GM19438 (cell line): ENCODE measurements at regions not wholly inside any gene's neighbourhood (a gene's known extent, or its start where the extent isn't known, plus 50 kb on each side); places are given as distances from the start of the nearest gene placed in this dataset.
"Not testable (repeated sequence)": the region's sequence is repeated elsewhere in the genome, so short reads cannot be mapped to it uniquely, and the experiment has no call there.

Source experiments
- ATAC-seq: cut with Tn5 transposase; IDR thresholded peaks from one replicate; pipeline ENCODE4 v1.9.1; 2021; ENCODE audit warnings: low read depth; ENCODE audit not compliant: unreplicated experiment

- ATAC-seq = not testable (repeated sequence)
Measured at GRCh38 chr6:4725136-4725760, 51.0 kb upstream of the CDYL start.

GRCh38 chr6:4724727-4725126 is 51.5 kb upstream of the CDYL start:
- not testable (repeated sequence) for ATAC-seq

DNA sequence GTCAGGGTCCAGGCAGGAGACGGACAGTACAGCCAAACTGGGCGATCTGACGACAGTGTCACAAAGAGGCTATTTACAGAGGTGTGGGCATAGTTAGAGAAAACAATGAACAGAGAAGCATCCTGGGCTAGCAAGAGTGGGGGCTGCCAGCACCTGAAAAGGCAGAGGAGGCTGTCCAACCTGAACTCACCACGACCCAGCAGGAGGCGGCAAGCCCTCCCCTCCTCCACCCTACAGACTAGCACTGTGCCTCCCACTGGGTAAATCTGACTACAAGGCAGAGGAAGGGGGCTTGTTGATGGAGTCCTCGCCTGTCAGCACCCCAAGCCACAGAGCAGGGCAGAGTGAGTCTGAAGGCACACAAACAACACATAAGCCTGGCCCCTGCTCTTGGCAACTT is 52.8 kb upstream of the CDYL start:
- no peak for ATAC-seq

DNA sequence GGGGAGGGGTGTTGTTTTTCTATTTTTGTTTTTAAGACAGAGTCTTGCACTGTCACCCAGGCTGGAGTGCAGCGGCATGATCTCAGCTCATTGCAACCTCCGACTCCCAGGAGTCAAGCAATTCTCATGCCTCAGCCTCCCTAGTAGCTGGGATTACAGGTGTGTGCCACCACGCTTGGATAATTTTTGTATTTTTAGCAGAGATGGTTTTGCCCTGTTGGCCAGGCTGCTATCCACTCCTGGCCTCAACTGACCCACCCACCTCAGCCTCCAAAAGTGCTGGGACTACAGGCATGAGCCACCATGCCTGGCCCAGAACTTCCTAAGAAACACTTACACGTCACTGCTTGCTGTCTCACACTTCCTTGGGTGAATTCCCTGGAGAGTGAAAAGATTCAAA is 54.8 kb upstream of the CDYL start:
- not testable (repeated sequence) for ATAC-seq

GRCh38 chr6:4719491-4719890 is 56.7 kb upstream of the CDYL start:
- ATAC-seq = no peak

- ATAC-seq = no peak
Measured at GRCh38 chr6:4717856-4718255, 58.3 kb upstream of the CDYL start.

GRCh38 chr6:4717124-4717523 is 59.1 kb upstream of the CDYL start:
- no peak for ATAC-seq

GRCh38 chr6:4714961-4715501 is 61.2 kb upstream of the CDYL start:
- no peak for ATAC-seq

- ATAC-seq = no peak
Measured at GRCh38 chr6:4712291-4712690, 63.9 kb upstream of the CDYL start.

- no peak for ATAC-seq
Measured at GRCh38 chr6:4707011-4707410, 69.2 kb upstream of the CDYL start.

DNA sequence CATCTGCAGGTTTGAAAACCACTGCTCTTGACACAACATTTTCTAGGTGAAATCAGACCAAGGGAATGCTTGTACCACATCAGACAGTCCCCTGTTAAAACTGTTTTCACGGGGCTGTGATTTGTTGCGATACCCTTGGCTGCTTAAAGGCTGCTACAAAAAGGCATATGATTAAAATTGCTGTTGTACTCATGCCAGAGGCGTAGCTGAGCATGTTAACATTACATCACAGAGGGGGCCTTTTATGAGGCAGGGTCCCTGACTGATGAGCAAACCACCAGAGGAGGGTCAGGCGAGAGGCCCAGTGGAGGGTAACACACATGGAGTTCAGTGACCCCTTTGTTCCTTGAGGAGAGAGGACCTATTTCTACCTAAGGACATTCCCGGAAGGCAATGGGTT is 70.4 kb upstream of the CDYL start:
- no peak for ATAC-seq

DNA sequence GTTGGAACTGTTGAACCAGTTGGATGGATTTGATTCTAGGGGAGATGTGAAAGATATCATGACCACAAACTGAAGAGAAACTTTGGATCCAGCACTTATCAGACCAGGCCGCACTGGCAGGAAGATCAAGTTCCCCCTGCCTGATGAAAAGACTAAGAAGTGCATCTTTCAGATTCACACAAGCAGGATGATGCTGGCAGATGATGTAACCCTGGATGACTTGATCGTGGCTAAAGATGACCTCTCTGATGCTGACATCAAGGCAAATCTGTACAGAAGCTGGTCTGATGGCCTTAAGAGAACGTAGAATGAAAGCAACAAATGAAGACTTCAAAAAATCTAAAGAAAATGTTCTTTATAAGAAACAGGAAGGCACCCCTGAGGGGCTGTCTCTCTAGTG is 72.8 kb upstream of the CDYL start:
- no peak for ATAC-seq

DNA sequence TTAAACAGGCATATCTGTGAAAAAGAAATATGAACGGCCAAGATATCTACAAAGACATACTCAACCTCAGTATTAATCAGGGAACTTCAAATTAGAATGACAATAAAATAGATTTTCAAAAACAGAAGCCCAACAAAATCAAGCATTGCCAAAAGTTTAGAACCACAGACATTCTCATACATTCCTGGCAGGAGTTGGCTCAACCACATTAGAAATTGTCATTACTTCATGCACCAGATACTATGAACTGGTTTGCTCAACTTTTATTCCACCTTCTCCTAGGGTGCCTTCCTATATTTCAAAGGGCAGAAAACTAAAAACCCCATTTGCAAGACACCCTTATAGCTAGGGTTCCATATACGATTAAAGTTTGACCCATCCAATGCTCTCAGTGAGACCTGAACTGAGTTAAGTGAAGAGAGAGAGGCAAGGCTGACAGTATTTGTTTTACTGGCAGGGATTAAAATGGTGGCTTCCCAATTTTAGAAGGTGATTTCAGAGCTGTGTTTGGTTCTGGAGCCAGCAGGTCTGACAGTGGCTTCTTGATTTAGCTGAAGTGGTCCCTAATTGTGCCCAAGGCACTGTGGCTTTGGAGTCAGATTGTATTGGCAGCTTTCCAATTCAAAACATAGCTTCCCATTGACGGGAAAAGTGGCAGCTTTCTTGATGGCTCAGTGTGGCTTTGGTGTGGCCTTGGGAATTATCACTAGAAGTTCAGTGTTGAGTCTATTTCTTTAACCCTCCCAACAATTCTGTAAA is 77.1 kb upstream of the CDYL start:
- no peak for ATAC-seq

DNA sequence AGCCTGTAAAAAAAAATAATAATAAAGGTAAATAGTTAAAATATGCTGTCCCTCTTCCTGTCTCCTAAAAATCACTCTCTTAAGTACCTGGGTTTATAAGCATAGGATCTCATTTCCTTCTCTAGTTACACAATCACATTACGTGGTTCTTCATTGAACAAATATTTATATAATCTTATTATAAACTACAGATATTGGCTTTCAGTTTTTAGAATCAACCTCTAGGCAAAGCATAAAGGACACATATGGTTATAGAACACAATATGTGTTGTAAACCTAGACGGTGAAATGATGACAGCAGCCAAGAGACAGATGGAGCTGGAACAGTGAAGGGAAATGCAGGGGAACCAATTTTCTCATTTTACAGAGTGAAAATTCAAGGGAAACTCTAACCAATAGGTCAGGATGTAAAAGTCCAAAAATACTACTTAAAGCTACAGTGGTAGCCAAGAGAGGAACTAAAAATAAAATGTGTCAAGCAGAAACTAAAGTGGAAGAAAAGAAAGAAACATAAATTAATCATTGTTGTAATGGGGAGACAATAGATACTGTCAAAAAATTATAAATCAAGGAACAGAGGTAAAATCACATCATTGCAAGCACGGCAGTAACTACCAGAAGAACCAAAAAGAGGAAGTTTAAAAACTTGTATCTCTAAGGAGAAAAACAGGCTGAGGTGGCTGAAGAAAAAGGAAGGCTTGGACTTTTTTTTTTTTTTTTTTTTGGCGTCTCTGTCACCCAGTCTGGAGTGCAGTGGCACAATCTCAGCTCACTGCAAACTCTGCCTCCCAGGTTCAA is 82.8 kb upstream of the CDYL start:
- ATAC-seq = no peak

GRCh38 chr6:4692664-4693063 is 83.5 kb upstream of the CDYL start:
- no peak for ATAC-seq

DNA sequence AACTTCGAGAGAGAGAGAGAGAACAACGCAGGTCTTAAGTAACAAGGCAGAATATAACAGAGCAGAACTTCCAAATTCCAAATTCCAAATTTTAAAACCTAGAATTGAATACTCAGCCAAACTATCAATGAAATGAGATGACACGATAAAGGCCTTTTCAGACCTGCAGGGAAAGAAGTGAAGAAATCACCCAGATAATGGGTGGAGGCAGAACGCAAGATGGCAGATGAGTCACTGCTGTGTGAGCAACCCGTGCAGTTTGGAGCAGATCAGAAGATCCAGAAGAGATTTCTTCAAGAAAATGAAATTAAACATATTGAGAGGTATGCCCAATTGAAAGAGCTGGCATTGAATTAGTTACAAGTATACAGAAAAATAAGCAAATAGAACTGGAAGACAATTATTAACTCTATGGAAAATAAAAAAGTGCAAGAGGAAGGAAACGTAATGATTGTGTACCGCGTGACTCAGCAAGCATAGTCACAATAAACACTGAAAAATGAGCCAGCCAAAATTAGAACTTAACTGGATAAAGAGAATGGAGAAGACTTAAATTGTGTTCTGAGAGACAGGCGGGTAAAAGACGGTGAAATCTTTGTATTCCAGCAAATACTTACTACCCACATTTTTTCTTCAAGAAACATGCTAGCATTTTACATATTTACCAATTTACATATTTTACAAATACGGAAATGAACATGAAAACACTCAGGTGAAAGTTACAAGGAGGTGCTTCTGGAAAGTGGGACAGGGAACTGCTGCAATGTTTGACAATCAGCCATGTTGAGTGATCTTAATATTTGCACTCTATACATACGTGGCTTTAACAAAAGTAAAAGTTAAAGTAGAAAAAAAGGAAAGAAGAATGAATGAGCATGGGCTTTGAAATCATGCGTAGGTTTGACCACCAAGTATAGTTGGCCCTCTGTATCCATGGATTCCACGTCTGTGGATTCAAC is 87.9 kb upstream of the CDYL start:
- ATAC-seq = no peak

DNA sequence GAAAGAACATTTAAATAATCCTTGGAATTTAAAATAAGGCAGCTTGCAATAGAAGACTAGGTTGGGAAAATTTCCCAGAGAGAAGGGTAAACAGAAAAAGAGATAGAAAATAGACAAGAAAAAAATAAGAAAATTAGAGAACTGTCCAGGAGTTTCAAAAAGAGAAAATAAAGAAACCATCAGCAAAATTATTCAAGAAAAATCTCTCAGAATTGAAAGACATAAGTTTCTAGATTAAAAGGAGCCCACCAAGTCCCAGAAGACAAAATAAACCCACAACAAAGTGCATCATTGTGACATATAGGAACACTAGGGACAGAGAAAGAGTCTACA is 88.6 kb upstream of the CDYL start:
- no peak for ATAC-seq

DNA sequence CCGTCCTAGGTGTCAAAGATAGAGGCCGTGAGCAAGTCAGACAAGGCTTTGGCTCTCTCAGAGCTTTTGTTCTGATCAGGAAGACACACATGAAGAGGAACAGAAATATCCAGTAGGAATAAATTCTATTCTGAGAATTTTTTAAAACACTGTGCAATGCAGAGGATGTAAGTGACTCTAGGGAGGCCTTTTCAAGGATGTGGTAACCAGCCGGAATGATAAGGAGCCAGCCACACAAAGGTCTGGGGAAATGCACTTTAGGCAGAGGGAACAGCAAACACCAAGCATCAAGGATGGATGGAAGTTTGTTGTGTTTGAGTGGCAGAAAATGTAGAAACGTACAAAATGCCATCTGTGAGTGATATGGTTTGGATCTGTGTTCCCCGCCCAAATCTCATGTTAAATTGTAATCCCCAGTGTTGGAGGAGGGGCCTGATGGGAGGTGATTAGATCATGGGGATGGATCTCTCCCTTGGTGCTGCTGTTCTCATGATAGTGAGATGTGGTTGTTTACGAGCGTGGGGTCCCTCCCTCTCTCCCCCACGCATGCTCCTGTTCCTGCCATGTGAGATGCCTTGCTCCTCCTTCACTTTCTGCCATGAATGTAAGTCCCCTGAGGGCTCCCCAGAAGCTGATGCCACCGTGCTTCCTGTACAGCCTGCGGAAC is 93.6 kb upstream of the CDYL start:
- ATAC-seq = no peak

GRCh38 chr6:4678506-4679300 is 97.5 kb upstream of the CDYL start:
- ATAC-seq = no peak
